HG03159 (cell line): ENCODE measurements at regions not wholly inside any gene's neighbourhood (a gene's known extent, or its start where the extent isn't known, plus 50 kb on each side); places are given as distances from the start of the nearest gene placed in this dataset.
"Not testable (repeated sequence)": the region's sequence is repeated elsewhere in the genome, so short reads cannot be mapped to it uniquely, and the experiment has no call there.

Experiments
- ATAC-seq: cut with Tn5 transposase; IDR thresholded peaks from one replicate; pipeline ENCODE4 v1.9.1; 2021; ENCODE audit warnings: mild to moderate bottlenecking, moderate library complexity; ENCODE audit not compliant: unreplicated experiment

DNA sequence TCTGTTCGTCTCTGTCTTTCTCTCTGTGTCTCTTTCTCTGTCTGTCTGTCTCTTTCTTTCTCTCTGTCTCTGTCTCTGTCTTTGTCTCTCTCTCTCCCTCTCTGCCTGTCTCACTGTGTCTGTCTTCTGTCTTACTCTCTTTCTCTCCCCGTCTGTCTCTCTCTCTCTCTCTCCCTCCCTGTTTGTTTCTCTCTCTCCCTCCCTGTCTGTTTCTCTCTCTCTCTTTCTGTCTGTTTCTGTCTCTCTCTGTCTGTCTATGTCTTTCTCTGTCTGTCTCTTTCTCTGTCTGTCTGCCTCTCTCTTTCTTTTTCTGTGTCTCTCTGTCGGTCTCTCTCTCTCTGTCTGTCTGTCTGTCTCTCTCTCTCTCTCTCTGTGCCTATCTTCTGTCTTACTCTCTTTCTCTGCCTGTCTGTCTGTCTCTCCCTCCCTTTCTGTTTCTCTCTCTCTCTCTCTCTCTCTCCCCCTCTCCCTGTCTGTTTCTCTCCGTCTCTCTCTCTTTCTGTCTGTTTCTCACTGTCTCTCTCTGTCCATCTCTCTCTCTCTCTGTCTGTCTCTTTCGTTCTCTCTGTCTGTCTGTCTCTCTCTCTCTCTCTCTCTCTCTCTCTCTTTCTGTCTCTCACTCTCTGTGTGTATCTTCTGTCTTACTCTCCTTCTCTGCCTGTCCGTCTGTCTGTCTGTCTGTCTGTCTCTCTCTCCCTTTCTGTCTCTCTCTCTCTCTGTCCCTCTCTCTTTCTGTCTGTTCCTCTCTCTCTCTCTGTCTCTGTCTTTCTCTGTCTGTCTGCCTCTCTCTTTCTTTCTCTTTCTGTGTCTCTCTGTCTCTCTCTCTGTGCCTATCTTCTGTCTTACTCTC is 2065.9 kb upstream of the TPTE start:
- ATAC-seq: not testable (repeated sequence)

DNA sequence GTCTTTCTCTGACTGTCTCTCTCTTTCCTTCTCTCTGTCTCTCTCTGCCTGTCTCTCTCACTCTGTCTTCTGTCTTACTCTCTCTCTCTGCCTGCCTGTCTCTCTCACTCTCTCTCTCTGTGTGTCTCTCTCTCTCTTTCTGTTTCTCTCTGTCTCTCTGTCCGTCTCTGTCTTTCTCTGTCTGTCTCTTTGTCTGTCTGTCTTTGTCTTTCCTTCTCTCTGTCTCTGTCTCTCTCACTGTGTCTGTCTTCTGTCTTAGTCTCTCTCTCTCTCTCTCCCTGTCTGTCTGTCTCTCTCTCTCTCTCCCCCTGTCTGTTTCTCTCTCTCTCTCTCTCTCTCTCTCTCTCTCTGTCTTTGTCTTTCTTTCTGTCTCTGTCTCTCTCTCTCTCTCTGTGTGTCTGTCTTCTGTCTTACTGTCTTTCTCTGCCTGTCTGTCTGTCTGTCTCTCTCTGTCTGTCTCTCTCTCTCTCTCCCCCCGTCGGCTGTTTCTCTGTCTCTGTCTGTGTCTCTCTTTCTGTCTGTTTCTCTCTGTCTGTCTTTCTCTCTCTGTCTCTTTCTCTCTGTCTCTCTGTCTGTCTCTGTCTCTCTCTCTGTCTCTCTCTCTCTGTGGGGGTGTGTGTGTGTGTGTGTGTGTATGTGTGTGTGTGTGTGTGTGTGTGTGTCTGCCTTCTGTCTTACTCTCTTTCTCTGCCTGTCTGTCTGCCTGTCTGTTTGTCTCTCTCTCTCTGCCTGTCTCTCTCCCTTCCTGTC is 2056.8 kb upstream of the TPTE start:
- ATAC-seq: peak; percentile 81

- ATAC-seq: not testable (repeated sequence)
Observed at GRCh38 chr21:8466642-8467041, 2054.7 kb upstream of the TPTE start.
